Kidney epithelial cell (primary cell): ENCODE measurements at regions not wholly inside any gene's neighbourhood (a gene's known extent, or its start where the extent isn't known, plus 50 kb on each side); places are given as distances from the start of the nearest gene placed in this dataset.

ENCODE experiments used
- DNase-seq: peaks from one replicate; pipeline ENCODE4 v3.0.0-alpha.2; 2010; ENCODE audit warnings: low read depth
- H3K27me3 ChIP-seq: 2 replicates; pipeline ENCODE4 v1.6.0; 2011; ENCODE audit warnings: low read length; ENCODE audit not compliant: control insufficient read depth, insufficient read depth
- H3K36me3 ChIP-seq: 2 replicates; pipeline ENCODE4 v1.5.1; 2011; ENCODE audit warnings: low read length; ENCODE audit not compliant: control insufficient read depth, insufficient read depth
- H3K4me3 ChIP-seq: 2 replicates; pipeline ENCODE4 v1.5.1; 2011; ENCODE audit warnings: low read depth, mild to moderate bottlenecking, control low read depth, low read length
- CTCF ChIP-seq: IDR thresholded peaks from 2 replicates; pipeline ENCODE4 v1.5.1; 2011; ENCODE audit warnings: mild to moderate bottlenecking, moderate library complexity, low read length, control low read depth, inconsistent platforms; ENCODE audit not compliant: insufficient read depth, poor library complexity, severe bottlenecking

DNA sequence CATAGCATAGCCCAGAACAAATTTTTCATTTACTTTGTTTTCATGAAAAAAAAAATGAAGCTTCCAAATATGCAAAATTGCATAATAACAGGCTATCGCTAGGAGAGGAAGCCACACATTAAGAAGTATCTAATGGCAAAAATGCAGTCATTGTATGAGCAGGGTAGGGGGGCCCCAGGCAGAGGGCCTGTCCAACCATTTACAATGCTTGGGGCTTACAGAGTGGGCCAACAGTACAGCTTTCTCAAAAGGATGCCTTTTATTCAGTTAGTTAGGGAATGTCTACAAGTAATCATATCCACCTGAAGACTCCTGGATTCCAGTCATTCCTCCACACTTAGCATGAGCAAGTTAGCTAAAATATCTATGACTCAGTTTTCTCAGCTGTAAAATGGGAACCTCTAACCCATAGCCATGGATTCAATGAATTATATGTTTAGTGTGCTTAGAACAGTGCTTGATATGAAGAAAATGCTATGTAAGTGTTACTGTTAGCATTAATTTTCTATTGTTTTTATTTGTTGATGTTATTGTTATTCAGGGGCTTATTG lies 117.7 kb downstream of the GAS1 start:
- Histone ChIP-seq H3K27me3 (no peaks in the 10 kb centered on the region), H3K36me3 (no peaks in the 10 kb centered on the region), H3K4me3 (no peak overlapping the region)
- TF ChIP-seq CTCF, result no peak
- no peak for DNase-seq

- no peaks in the 10 kb centered on the region for H3K27me3 ChIP-seq
- H3K36me3 ChIP-seq, result no peaks in the 10 kb centered on the region
- H3K4me3 ChIP-seq, result no peak overlapping the region
- no peak for DNase-seq
- no peak for TF ChIP-seq CTCF
These were observed 118.7 kb downstream of the GAS1 start for GRCh38 chr9:86828631-86829030.

DNA sequence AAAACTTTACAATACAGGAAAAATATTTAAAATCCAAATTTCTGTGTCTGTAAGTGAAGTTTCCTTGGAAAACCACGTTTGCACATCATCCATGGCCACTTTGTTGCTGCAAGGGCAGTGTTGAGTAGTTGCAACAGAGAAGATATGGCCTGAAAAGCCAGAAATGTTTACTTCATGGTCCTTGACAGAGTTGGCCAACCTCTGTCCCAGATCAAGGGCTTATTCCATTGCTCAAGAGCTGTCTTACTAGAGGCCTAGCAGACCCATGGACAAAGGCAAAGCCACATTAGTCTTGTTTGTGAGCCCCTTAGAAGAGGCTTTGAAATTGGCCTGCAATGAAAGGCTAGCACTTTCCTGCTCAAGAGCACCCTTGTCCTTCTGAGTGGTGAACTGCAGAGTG lies 119.4 kb downstream of the GAS1 start:
- Histone ChIP-seq H3K4me3 (no peak overlapping the region), H3K36me3 (no peaks in the 10 kb centered on the region), H3K27me3 (no peaks in the 10 kb centered on the region)
- no peak for TF ChIP-seq CTCF
- no peak for DNase-seq

- DNase-seq, result no peak
- no peaks in the 10 kb centered on the region for H3K27me3 ChIP-seq
- TF ChIP-seq CTCF, result no peak
- H3K4me3 ChIP-seq, result no peak overlapping the region
- no peaks in the 10 kb centered on the region for H3K36me3 ChIP-seq
These were observed 122.0 kb downstream of the GAS1 start for GRCh38 chr9:86825299-86825698.

- no peak for DNase-seq
- no peak for TF ChIP-seq CTCF
- Histone ChIP-seq H3K27me3 (no peaks in the 10 kb centered on the region), H3K4me3 (no peak overlapping the region), H3K36me3 (no peaks in the 10 kb centered on the region)
These were observed 125.1 kb downstream of the GAS1 start for GRCh38 chr9:86822006-86822801.
